GM12865 (cell line): ENCODE measurements at regions not wholly inside any gene's neighbourhood (a gene's known extent, or its start where the extent isn't known, plus 50 kb on each side); places are given as distances from the start of the nearest gene placed in this dataset.

Experiments used
- DNase-seq: peaks from one replicate; pipeline ENCODE4 v3.0.0; 2010; ENCODE audit warnings: low read depth
- H3K4me3 ChIP-seq: 2 replicates; pipeline ENCODE4 v1.5.1; 2011; ENCODE audit warnings: mild to moderate bottlenecking, low read depth, low read length, control low read depth
- TF ChIP-seq, protein P1 (sequence below): IDR thresholded peaks from 2 replicates; pipeline ENCODE4 v1.5.1; 2011; ENCODE audit warnings: low read length, control low read depth, low read depth, inconsistent platforms; ENCODE audit not compliant: insufficient read depth; ENCODE audit errors: missing control alignments

DNA sequence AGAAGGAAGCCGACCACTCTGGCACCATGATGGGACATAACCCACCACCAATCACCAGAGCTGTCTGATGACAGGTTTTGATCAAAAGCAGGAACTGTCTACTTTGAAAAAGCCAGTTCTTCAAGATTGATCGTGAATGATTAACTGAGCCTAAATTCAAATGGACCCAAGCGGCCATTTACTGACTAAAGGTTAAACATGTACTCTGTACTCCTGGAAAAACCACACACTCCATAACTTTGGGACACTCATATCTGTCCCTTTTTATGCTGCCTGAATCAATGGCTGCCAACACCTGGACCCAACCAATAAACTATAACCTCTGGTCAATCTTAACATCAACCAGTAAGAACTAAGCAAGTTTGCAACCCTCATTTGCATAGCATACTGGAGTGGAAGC, 206.6 kb downstream of the URB2 start:
- no peak for DNase-seq
- TF ChIP-seq, protein P1, sequence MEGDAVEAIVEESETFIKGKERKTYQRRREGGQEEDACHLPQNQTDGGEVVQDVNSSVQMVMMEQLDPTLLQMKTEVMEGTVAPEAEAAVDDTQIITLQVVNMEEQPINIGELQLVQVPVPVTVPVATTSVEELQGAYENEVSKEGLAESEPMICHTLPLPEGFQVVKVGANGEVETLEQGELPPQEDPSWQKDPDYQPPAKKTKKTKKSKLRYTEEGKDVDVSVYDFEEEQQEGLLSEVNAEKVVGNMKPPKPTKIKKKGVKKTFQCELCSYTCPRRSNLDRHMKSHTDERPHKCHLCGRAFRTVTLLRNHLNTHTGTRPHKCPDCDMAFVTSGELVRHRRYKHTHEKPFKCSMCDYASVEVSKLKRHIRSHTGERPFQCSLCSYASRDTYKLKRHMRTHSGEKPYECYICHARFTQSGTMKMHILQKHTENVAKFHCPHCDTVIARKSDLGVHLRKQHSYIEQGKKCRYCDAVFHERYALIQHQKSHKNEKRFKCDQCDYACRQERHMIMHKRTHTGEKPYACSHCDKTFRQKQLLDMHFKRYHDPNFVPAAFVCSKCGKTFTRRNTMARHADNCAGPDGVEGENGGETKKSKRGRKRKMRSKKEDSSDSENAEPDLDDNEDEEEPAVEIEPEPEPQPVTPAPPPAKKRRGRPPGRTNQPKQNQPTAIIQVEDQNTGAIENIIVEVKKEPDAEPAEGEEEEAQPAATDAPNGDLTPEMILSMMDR, result no peak
- H3K4me3 ChIP-seq, result no peak overlapping the region

DNA sequence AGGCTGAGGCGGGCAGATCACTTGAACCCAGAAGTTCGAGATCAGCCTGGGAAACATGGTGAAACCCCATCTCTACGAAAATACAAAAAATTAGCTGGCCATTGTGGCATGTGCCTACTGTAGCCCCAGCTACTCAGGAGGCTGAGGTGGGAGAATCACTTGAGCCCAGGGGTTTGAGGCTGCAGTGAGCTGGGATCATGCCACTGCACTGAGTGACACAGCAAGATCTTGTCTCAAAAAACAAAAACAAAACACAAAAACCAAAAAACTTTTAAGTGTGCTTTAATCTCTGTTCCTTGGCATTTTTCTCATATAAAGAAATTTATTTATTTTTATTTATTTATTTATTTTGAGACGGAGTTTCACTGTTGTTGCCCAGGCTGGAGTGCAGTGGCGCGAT, 208.2 kb downstream of the URB2 start:
- H3K4me3 ChIP-seq, result no peak overlapping the region
- no peak for DNase-seq
- TF ChIP-seq, protein P1, result no peak

DNA sequence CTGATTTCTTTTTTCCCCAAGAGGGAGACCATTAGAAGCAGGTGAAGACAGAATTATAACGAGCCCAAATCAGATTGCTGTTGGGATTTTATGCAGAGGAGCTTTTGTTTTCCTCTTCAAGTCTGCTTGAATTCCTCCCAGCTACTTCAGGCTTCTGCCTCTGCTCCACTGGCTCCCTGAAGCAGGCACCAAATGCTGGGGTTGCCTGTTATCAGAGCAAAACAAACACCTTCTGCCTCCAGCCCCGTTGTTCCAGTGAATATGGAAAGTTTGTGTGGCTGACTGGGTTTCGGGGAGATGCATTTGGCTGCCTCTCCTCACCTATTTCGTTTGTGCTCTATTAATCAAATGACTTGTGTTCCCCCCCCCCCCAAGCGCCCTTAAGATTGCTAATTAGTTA, 209.2 kb downstream of the URB2 start:
- TF ChIP-seq, protein P1, result no peak
- no peak overlapping the region for H3K4me3 ChIP-seq
- DNase-seq, result no peak

DNA sequence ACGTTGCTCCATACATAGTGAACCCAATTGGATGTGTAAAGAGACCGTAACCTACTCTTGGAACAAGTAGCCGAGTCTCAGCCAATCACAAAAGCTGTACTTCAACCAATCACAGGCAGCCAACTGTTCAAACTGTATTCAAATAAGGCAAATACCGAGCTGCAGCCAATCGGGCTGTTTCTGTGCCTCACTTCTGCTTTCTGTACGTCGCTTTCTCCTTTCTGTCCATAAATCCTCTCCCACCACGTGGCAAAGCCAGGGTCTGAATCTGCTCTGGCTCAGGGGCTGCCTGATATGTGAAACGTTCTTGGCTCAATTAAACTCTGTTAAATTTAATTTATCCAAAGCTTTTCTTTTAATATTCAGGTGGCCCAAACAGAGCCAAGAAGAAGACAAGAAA, 210.3 kb downstream of the URB2 start:
- no peak for DNase-seq
- TF ChIP-seq, protein P1, result no peak
- H3K4me3 ChIP-seq, result no peak overlapping the region

DNA sequence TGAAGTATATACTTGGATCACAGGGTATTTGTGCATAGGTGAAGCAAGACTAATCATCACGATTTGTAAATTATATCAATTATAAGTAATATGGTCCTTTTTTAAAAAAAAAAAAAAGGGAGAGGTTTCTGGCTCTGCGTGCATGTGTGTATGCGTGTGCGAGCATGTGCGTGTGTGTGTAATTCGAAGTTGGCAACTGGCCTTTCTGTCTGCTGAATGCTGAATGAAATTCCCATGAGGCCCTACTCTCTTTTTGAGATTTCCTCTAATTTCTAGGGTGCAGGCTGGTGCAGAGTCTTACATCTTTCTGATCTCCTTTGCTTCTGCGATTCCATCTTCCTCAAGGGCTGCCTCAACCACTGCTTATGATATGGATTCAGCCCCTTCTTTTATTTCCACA, 212.2 kb downstream of the URB2 start:
- no peak overlapping the region for H3K4me3 ChIP-seq
- no peak for DNase-seq
- TF ChIP-seq, protein P1, result no peak

DNA sequence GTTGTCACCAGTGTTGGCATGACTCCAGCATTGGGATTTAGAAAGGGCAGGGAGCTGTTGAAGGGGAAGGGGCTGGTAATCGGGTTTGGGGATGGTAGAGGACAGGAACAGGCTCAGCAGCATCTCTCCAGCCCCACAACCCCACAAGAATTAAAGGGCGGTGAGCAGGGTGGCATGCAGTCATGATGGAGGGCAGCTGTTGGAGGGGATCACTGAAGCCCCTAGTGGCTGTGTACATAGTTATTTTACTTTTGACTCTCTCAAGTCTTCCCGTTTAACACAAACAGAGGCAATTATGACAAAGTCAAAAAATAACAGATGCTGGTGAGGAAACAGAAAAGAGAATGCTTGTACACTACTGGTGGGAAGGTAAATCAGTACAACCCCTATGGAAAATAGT, 213.8 kb downstream of the URB2 start:
- no peak for DNase-seq
- H3K4me3 ChIP-seq, result no peak overlapping the region
- TF ChIP-seq, protein P1, result no peak

DNA sequence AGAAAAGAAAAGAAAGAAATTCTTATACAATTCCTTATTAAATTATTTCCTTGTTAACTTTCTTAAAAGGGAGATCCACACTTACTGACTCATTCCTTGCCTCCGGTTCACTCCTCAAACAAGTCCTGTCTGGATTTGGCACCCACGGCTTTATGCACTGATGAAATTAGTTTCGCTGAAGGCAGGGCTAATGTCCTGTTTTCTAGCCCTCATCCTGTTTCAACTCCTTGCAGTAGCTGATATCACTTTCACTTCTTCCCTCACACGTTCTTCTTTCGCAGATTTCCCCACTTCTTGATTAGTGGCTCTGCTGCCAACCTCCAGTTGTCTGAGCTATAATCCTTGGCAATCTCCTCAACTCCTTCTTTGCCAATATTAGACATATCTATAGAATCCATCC, 215.2 kb downstream of the URB2 start:
- TF ChIP-seq, protein P1, result no peak
- DNase-seq, result peak; percentile 63
- no peak overlapping the region for H3K4me3 ChIP-seq
